SU-DHL-6 (cell line): ENCODE measurements at regions not wholly inside any gene's neighbourhood (a gene's known extent, or its start where the extent isn't known, plus 50 kb on each side); places are given as distances from the start of the nearest gene placed in this dataset.

ENCODE experiments used
- H2AFZ ChIP-seq: fragments of 200-600 bp; sonication (generic); 2 replicates; pipeline ENCODE4 v1.6.1; 2014; ENCODE audit warnings: low read depth, mild to moderate bottlenecking, moderate library complexity, mixed read lengths, antibody characterized with exemption, low read length; ENCODE audit not compliant: severe bottlenecking
- H3F3A ChIP-seq: fragments of 200-600 bp; shearing (Covaris generic); 2 replicates; pipeline ENCODE4 v1.6.0; 2016; ENCODE audit warnings: antibody characterized with exemption, mild to moderate bottlenecking; ENCODE audit not compliant: insufficient read depth
- H3K27ac ChIP-seq: fragments of 200-600 bp; sonication (generic); 2 replicates; pipeline ENCODE4 v1.5.1; 2016; ENCODE audit warnings: low read depth, mild to moderate bottlenecking, low read length, moderate library complexity, mixed read lengths
- H3K27me3 ChIP-seq: fragments of 200-600 bp; sonication (generic), shearing (Covaris generic); 2 replicates; pipeline ENCODE4 v1.6.0; 2014; ENCODE audit warnings: mild to moderate bottlenecking, low read length
- H3K36me3 ChIP-seq: fragments of 200-600 bp; sonication (generic); 2 replicates; pipeline ENCODE4 v1.6.1; 2014; ENCODE audit warnings: mild to moderate bottlenecking, low read length, mixed read lengths
- H3K4me2 ChIP-seq: fragments of 300-600, 200-600 bp; shearing (Covaris generic), sonication (generic); 2 replicates; pipeline ENCODE4 v1.6.0; 2014; ENCODE audit warnings: low read length, low read depth, mild to moderate bottlenecking; ENCODE audit not compliant: poor library complexity, severe bottlenecking
- H3K4me3 ChIP-seq: fragments of 200-600 bp; sonication (generic); 2 replicates; pipeline ENCODE4 v1.5.1; 2014; ENCODE audit warnings: antibody characterized with exemption, low read length, mild to moderate bottlenecking, mixed read lengths; ENCODE audit not compliant: insufficient read depth, poor library complexity, severe bottlenecking
- H3K79me2 ChIP-seq: fragments of 200-600 bp; sonication (generic); 2 replicates; pipeline ENCODE4 v1.6.1; 2014; ENCODE audit warnings: mild to moderate bottlenecking, low read length, moderate library complexity; ENCODE audit not compliant: insufficient read depth
- H3K9ac ChIP-seq: fragments of 200-600 bp; sonication (generic); 2 replicates; pipeline ENCODE4 v1.7.0; 2014; ENCODE audit warnings: mild to moderate bottlenecking, low read length
- H3K9me2 ChIP-seq: fragments of 200-600 bp; sonication (generic); replicated peaks from 2 replicates; pipeline ENCODE4 v1.6.1; 2014; ENCODE audit warnings: low read length; ENCODE audit not compliant: insufficient read depth
- H3K9me3 ChIP-seq: fragments of 200-600 bp; sonication (generic); 2 replicates; pipeline ENCODE4 v1.6.1; 2014; ENCODE audit warnings: low read length, mixed read lengths; ENCODE audit not compliant: insufficient read depth
- H4K20me1 ChIP-seq: fragments of 200-600 bp; sonication (generic); 2 replicates; pipeline ENCODE4 v1.6.1; 2014; ENCODE audit warnings: low read depth, mild to moderate bottlenecking, antibody characterized with exemption, low read length, moderate library complexity, mixed read lengths
- CTCF ChIP-seq: fragments of 200-600 bp; sonication (generic); IDR thresholded peaks from one replicate; pipeline ENCODE4 v1.5.1; 2017; ENCODE audit warnings: antibody characterized with exemption, mild to moderate bottlenecking, low read length, moderate library complexity; ENCODE audit not compliant: insufficient read depth, poor library complexity, severe bottlenecking
- EZH2phosphoT487 ChIP-seq: fragments of 200-600 bp; sonication (generic), shearing (Covaris generic); conservative IDR thresholded peaks from 2 replicates; pipeline ENCODE4 v1.6.1; 2018; ENCODE audit warnings: mild to moderate bottlenecking, antibody characterized with exemption, low read length, moderate library complexity, mixed read lengths

- H3K9me2 ChIP-seq, result no peaks in the 10 kb centered on the region
- TF ChIP-seq CTCF, result no peak
- TF ChIP-seq EZH2phosphoT487, result no peak
- no peaks in the 10 kb centered on the region for H3K9me3 ChIP-seq
- H3K4me3 ChIP-seq, result no peak overlapping the region
- no peak overlapping the region for H3K4me2 ChIP-seq
- H3K36me3 ChIP-seq, result no peaks in the 10 kb centered on the region
- H3K79me2 ChIP-seq, result no peaks in the 10 kb centered on the region
- no peak overlapping the region for H3K27ac ChIP-seq
- no peaks in the 10 kb centered on the region for H4K20me1 ChIP-seq
- H3F3A ChIP-seq, result no peaks in the 10 kb centered on the region
- no peak overlapping the region for H2AFZ ChIP-seq
- no peaks in the 10 kb centered on the region for H3K27me3 ChIP-seq
- no peak overlapping the region for H3K9ac ChIP-seq
These were observed 468.6 kb upstream of the SYT1 start for GRCh38 chr12:78395961-78396360.

GRCh38 chr12:78396538-78396937 lies 468.0 kb upstream of the SYT1 start:
- Histone ChIP-seq H3K9me3 (no peaks in the 10 kb centered on the region), H3K9ac (no peak overlapping the region), H3K4me3 (no peak overlapping the region), H2AFZ (no peak overlapping the region), H3K36me3 (no peaks in the 10 kb centered on the region), H3K27me3 (no peaks in the 10 kb centered on the region), H3F3A (no peaks in the 10 kb centered on the region), H3K79me2 (no peaks in the 10 kb centered on the region), H3K9me2 (no peaks in the 10 kb centered on the region), H3K4me2 (no peak overlapping the region), H4K20me1 (no peaks in the 10 kb centered on the region), H3K27ac (no peak overlapping the region)
- no peak for TF ChIP-seq CTCF
- TF ChIP-seq EZH2phosphoT487, result no peak

- TF ChIP-seq EZH2phosphoT487, result no peak
- TF ChIP-seq CTCF, result no peak
- Histone ChIP-seq H4K20me1 (no peaks in the 10 kb centered on the region), H3K27me3 (no peaks in the 10 kb centered on the region), H3F3A (no peaks in the 10 kb centered on the region), H3K36me3 (no peaks in the 10 kb centered on the region), H3K79me2 (no peaks in the 10 kb centered on the region), H3K9ac (no peak overlapping the region), H3K27ac (no peak overlapping the region), H3K4me3 (no peak overlapping the region), H2AFZ (no peak overlapping the region), H3K9me3 (no peaks in the 10 kb centered on the region), H3K4me2 (no peak overlapping the region), H3K9me2 (no peaks in the 10 kb centered on the region)
These were observed 465.8 kb upstream of the SYT1 start for GRCh38 chr12:78398750-78399149.
